NCI-H2081 treated with DMSO at 0.1 percent for 48 hours (cell line): ENCODE measurements at regions not wholly inside any gene's neighbourhood (a gene's known extent, or its start where the extent isn't known, plus 50 kb on each side); places are given as distances from the start of the nearest gene placed in this dataset.

Experiments
- DNase-seq: peaks from one replicate; lab custom pipeline; 2025; lab: John Stamatoyannopoulos, UW

- no peak for DNase-seq
Measured at GRCh38 chr5:103851091-103851490, 288.5 kb upstream of the NUDT12 start.

- no peak for DNase-seq
Measured at GRCh38 chr5:103849934-103850333, 287.3 kb upstream of the NUDT12 start.

GRCh38 chr5:103847060-103847459, 284.5 kb upstream of the NUDT12 start:
- no peak for DNase-seq

GRCh38 chr5:103842936-103843335, 280.3 kb upstream of the NUDT12 start:
- no peak for DNase-seq

GRCh38 chr5:103840600-103840999, 278.0 kb upstream of the NUDT12 start:
- no peak for DNase-seq

GRCh38 chr5:103834216-103834615, 271.6 kb upstream of the NUDT12 start:
- no peak for DNase-seq

- no peak for DNase-seq
Measured at GRCh38 chr5:103829585-103829984, 267.0 kb upstream of the NUDT12 start.

- no peak for DNase-seq
Measured at GRCh38 chr5:103827976-103828375, 265.4 kb upstream of the NUDT12 start.

- DNase-seq: no peak
Measured at GRCh38 chr5:103821361-103821760, 258.8 kb upstream of the NUDT12 start.

GRCh38 chr5:103808464-103809106, 246.0 kb upstream of the NUDT12 start:
- DNase-seq: peak; percentile 31

- DNase-seq: no peak
Measured at GRCh38 chr5:103804711-103805110, 242.1 kb upstream of the NUDT12 start.

- no peak for DNase-seq
Measured at GRCh38 chr5:103801681-103802080, 239.1 kb upstream of the NUDT12 start.

- no peak for DNase-seq
Measured at GRCh38 chr5:103800741-103801495, 238.3 kb upstream of the NUDT12 start.

GRCh38 chr5:103793595-103794182, 231.1 kb upstream of the NUDT12 start:
- no peak for DNase-seq

GRCh38 chr5:103785569-103785968, 223.0 kb upstream of the NUDT12 start:
- DNase-seq: no peak

- no peak for DNase-seq
Measured at GRCh38 chr5:103783669-103784068, 221.1 kb upstream of the NUDT12 start.

GRCh38 chr5:103780794-103781193, 218.2 kb upstream of the NUDT12 start:
- DNase-seq: no peak

GRCh38 chr5:103774721-103775120, 212.1 kb upstream of the NUDT12 start:
- no peak for DNase-seq

- DNase-seq: no peak
Measured at GRCh38 chr5:103772248-103772647, 209.7 kb upstream of the NUDT12 start.

- DNase-seq: no peak
Measured at GRCh38 chr5:103764403-103764802, 201.8 kb upstream of the NUDT12 start.

GRCh38 chr5:103758996-103759395, 196.4 kb upstream of the NUDT12 start:
- no peak for DNase-seq

- DNase-seq: no peak
Measured at GRCh38 chr5:103755974-103756373, 193.4 kb upstream of the NUDT12 start.

GRCh38 chr5:103745353-103746065, 182.9 kb upstream of the NUDT12 start:
- DNase-seq: no peak
